ENCODE measurements at regions not wholly inside any gene's neighbourhood (a gene's known extent, or its start where the extent isn't known, plus 50 kb on each side); places are given as distances from the start of the nearest gene placed in this dataset.

GRCh38 chr10:111357859-111358258 lies 281.0 kb downstream of the ADRA2A start:
- no peak overlapping the region for H3K4me2 ChIP-seq (ENCODE audit: low read depth, low read length)
- DNase-seq, result no peak
- H4K5ac ChIP-seq (ENCODE audit: low read depth, low read length), result no peak overlapping the region
- no peak overlapping the region for H3K9ac ChIP-seq (ENCODE audit: low read depth, low read length)
- no peak overlapping the region for H2BK15ac ChIP-seq (ENCODE audit: low read depth, low read length)
- POLR2A ChIA-PET (ENCODE audit: unreplicated experiment), result no interaction called here
- no peak overlapping the region for H3K23ac ChIP-seq (ENCODE audit: low read depth, low read length)
- no peaks in the 10 kb centered on the region for H3K79me1 ChIP-seq (ENCODE audit: low read depth in 1 of 2, low read length in 2 of 2)
- TF ChIP-seq RFX5 (IDR thresholded peaks at IDR 0.05; ENCODE audit: low read depth, low read length), result no peak
- TF ChIP-seq MAFK (IDR thresholded peaks at IDR 0.05; ENCODE audit: low read depth, low read length), result peak; percentile 22; the same call in 1 of the 2 replicates
- no peak overlapping the region for H2AFZ ChIP-seq (replicated peaks; ENCODE audit: low read length, poor library complexity)
- no peak overlapping the region for H3K27ac ChIP-seq (ENCODE audit: insufficient read depth, low read length)
- no peak overlapping the region for H4K91ac ChIP-seq (ENCODE audit: insufficient read depth, low read depth, low read length)
- H3K4me3 ChIP-seq (ENCODE audit: insufficient read depth, low read depth, low read length), result no peak overlapping the region
- no peak overlapping the region for H2AK9ac ChIP-seq (replicated peaks; ENCODE audit: low read depth, low read length, poor library complexity)
- BruUV-seq (replicated peaks), result no TSS peak
- no peak overlapping the region for H2AK5ac ChIP-seq (ENCODE audit: low read depth, low read length)
- H2BK120ac ChIP-seq (ENCODE audit: low read depth, low read length), result no peak overlapping the region
- in situ Hi-C loops (cut with MboI; ENCODE audit: low sequenced_read_pairs) (no loop called here), intact Hi-C loops (cut with micrococcal nuclease) (no loop called here), dilution Hi-C loops (cut with HindIII; ENCODE audit: low sequenced_read_pairs, unreplicated experiment) (no loop called here)
- no peaks in the 10 kb centered on the region for H4K20me1 ChIP-seq (ENCODE audit: insufficient read depth, low read length)
- no peaks in the 10 kb centered on the region for H3K4me1 ChIP-seq (ENCODE audit: control insufficient read depth, insufficient read depth, low read length)
- WGBS, 2 experiments (ENCODE audit: extremely low coverage in 2 of 2, insufficient read length in 1 of 2), result no CpG with 5 or more reads among the region's 1 CpG
- no peak overlapping the region for H3K56ac ChIP-seq (ENCODE audit: extremely low read depth, insufficient read depth, low read length)
- H3K27me3 ChIP-seq (ENCODE audit: control insufficient read depth, insufficient read depth, low read length), result no peaks in the 10 kb centered on the region
- H4K8ac ChIP-seq (ENCODE audit: low read depth in 2 of 2, low read length in 2 of 2), result no peak overlapping the region
- H2BK5ac ChIP-seq (ENCODE audit: low read depth, low read length, poor library complexity, severe bottlenecking), result no peak overlapping the region
- no peak overlapping the region for H3K4ac ChIP-seq (ENCODE audit: low read depth, low read length)
- CTCF ChIA-PET, result no interaction called here
- peaks cover 3% of the 10 kb centered on the region for H3K9me3 ChIP-seq (ENCODE audit: control insufficient read depth, insufficient read depth, low read length)
- H3K36me3 ChIP-seq (ENCODE audit: control insufficient read depth, insufficient read depth, low read length), result no peaks in the 10 kb centered on the region
- H3K18ac ChIP-seq (ENCODE audit: low read depth, low read length), result no peak overlapping the region
- no peak overlapping the region for H2BK20ac ChIP-seq (ENCODE audit: low read depth, low read length)
- H3K9me1 ChIP-seq (ENCODE audit: insufficient read depth, low read length), result no peaks in the 10 kb centered on the region
- H3K14ac ChIP-seq (replicated peaks; ENCODE audit: low read depth, low read length), result no peak overlapping the region
- ATAC-seq (ENCODE audit: low read depth), result no peak
